ENCODE measurements at regions not wholly inside any gene's neighbourhood (a gene's known extent, or its start where the extent isn't known, plus 50 kb on each side); places are given as distances from the start of the nearest gene placed in this dataset.

GRCh38 chr3:155015776-155016436, 64.2 kb upstream of the MME start:
- no peak overlapping the region for H3K4me3 ChIP-seq (ENCODE audit: low read length)
- DNase-seq (ENCODE audit: low read depth) = peak; percentile 37
- TF ChIP-seq CTCF (conservative IDR thresholded peaks at IDR 0.05; ENCODE audit: low read length) = no peak

GRCh38 chr3:155014953-155015352, 65.2 kb upstream of the MME start:
- DNase-seq (ENCODE audit: low read depth) = no peak
- no peak overlapping the region for H3K4me3 ChIP-seq (ENCODE audit: low read length)
- no peak for TF ChIP-seq CTCF (conservative IDR thresholded peaks at IDR 0.05; ENCODE audit: low read length)

GRCh38 chr3:155013427-155013826, 66.7 kb upstream of the MME start:
- DNase-seq (ENCODE audit: low read depth) = no peak
- no peak overlapping the region for H3K4me3 ChIP-seq (ENCODE audit: low read length)
- no peak for TF ChIP-seq CTCF (conservative IDR thresholded peaks at IDR 0.05; ENCODE audit: low read length)

GRCh38 chr3:155012584-155012983, 67.5 kb upstream of the MME start:
- H3K4me3 ChIP-seq (ENCODE audit: low read length) = no peak overlapping the region
- DNase-seq (ENCODE audit: low read depth) = no peak
- TF ChIP-seq CTCF (conservative IDR thresholded peaks at IDR 0.05; ENCODE audit: low read length) = no peak

- H3K4me3 ChIP-seq (ENCODE audit: low read length) = no peak overlapping the region
- no peak for DNase-seq (ENCODE audit: low read depth)
- no peak for TF ChIP-seq CTCF (conservative IDR thresholded peaks at IDR 0.05; ENCODE audit: low read length)
Measured at GRCh38 chr3:155010416-155010815, 69.7 kb upstream of the MME start.

- no peak for TF ChIP-seq CTCF (conservative IDR thresholded peaks at IDR 0.05; ENCODE audit: low read length)
- no peak for DNase-seq (ENCODE audit: low read depth)
- H3K4me3 ChIP-seq (ENCODE audit: low read length) = no peak overlapping the region
Measured at GRCh38 chr3:155009217-155009616, 70.9 kb upstream of the MME start.

GRCh38 chr3:155007729-155008128, 72.4 kb upstream of the MME start:
- DNase-seq (ENCODE audit: low read depth) = no peak
- H3K4me3 ChIP-seq (ENCODE audit: low read length) = no peak overlapping the region
- TF ChIP-seq CTCF (conservative IDR thresholded peaks at IDR 0.05; ENCODE audit: low read length) = no peak

Data from AG10803 (cell line).